Hepatocyte (in vitro differentiated cells): ENCODE measurements at regions not wholly inside any gene's neighbourhood (a gene's known extent, or its start where the extent isn't known, plus 50 kb on each side); places are given as distances from the start of the nearest gene placed in this dataset.

Experiments used
- CTCF ChIP-seq: fragments of 200-600 bp; sonication (generic); IDR thresholded peaks from 2 replicates; pipeline ENCODE4 v1.5.1; 2016; ENCODE audit warnings: antibody characterized with exemption, mild to moderate bottlenecking; ENCODE audit not compliant: poor library complexity
- EZH2 ChIP-seq: fragments of 200-600 bp; sonication (generic); IDR thresholded peaks from 2 replicates; pipeline ENCODE4 v1.6.1; 2016; ENCODE audit warnings: antibody characterized with exemption, mild to moderate bottlenecking, borderline replicate concordance
- EZH2phosphoT487 ChIP-seq: fragments of 200-600 bp; sonication (generic); IDR thresholded peaks from one replicate; pipeline ENCODE4 v1.6.1; 2018; ENCODE audit warnings: antibody characterized with exemption, mild to moderate bottlenecking, low read depth, moderate library complexity; ENCODE audit not compliant: unreplicated experiment, severe bottlenecking

GRCh38 chr12:88307961-88308360, 165.9 kb downstream of the TMTC3 start:
- no peak for TF ChIP-seq CTCF
- TF ChIP-seq EZH2phosphoT487: no peak
- no peak for TF ChIP-seq EZH2
